GM21447 (cell line): ENCODE measurements at regions not wholly inside any gene's neighbourhood (a gene's known extent, or its start where the extent isn't known, plus 50 kb on each side); places are given as distances from the start of the nearest gene placed in this dataset.

ENCODE experiments used
- ATAC-seq: cut with Tn5 transposase; IDR thresholded peaks from one replicate; pipeline ENCODE4 v1.9.1; 2021; ENCODE audit not compliant: unreplicated experiment

DNA sequence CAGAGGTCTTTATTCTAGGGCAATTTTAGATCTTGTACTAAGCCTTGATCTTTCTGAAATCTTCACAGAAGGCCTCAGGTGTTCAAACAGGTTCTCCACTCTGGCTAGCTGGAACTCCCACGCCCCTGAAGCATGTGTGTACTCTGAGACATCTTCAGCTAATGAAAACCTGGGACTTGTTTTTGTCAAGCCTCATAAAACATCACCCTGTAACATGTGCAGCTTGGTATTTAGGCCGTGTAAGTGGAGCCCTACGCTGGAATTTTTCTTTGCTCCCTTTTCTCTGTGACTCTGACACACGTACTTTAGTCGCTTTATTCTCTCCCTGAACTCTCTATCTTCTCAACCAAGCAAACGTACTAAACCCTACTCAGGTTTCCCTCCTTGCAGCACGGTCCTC lies 701.9 kb upstream of the ZP4 start:
- no peak for ATAC-seq

DNA sequence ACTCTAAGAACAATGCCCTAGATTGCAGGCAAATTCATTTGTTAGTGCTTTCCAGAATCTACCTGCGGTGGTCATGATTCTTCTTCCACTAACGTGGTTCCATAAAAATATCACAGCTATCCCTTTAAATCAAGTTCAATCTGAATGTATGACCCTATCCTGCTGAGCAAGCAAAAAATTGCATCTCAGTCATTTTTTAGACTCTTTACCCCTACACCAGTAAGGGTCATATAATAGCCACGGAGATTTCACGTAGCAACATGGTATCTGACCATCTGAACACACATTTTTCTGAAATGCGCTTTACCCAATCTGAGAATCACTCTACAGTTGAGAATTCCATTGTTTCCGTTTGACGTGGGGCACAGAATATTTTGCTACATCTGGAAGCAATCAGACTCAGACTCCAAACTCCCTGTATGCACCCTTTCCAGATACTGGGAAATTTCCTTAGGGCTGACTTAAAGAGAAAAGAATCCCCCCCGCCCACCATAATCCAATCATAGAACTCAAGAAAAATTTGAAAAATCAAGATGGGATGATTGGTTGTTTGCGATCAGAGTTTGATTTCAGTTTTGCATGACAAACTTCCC lies 699.2 kb upstream of the ZP4 start:
- no peak for ATAC-seq

DNA sequence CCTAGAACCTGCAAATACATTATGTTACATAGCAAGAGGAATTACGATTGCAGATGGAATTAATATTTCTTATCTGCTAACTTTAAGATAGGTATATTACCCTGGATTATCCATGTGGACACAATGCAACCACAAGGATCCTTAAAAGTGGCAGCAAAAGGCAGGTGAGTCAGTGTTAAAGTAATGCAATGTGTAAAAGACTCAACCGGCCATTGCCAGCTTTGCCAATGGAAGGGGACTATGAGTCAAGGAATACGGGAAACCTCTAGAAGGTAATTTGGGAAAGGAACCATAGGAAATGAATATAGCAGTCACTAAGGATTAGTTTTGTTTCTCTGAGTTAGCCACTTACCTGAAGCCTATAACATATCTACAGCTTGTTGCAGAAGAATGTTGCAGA lies 692.1 kb upstream of the ZP4 start:
- no peak for ATAC-seq

DNA sequence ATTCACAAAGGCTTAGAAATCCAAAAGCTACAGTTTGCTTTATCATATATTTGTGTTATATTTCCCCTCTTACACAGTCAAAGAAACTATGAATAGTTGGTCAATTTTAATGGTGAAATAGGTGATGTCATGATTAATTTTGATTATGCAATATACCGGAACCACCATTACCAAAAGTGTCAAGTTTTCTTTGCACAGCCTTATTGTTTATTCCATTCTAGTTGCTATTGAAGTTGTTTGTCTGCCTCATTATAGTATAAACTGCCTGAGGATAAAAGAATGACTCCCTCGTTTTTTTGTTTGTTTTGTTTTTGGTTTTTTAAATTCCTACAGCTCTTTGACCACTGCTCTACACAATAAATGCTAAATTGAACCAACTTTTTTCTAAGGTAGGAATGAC lies 690.6 kb upstream of the ZP4 start:
- ATAC-seq = no peak

DNA sequence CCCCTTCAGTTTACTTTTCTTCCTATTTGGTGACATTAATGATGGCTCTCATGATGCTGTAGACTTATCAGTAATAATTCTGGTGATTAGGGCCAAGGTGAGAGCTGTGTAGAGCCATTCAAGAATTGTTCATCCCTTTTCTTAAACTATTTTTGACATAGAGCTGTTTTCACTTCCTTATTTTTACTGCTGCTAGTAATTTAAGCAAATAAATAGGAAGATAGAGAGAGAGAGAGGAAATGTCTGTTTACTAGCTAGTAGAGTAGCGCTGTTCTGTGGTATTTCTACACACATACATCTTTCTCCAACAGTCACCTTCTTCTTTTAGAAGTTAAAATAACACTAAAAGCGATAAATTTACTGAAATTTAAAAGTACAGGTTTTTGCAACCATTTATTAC lies 678.0 kb upstream of the ZP4 start:
- ATAC-seq = no peak

DNA sequence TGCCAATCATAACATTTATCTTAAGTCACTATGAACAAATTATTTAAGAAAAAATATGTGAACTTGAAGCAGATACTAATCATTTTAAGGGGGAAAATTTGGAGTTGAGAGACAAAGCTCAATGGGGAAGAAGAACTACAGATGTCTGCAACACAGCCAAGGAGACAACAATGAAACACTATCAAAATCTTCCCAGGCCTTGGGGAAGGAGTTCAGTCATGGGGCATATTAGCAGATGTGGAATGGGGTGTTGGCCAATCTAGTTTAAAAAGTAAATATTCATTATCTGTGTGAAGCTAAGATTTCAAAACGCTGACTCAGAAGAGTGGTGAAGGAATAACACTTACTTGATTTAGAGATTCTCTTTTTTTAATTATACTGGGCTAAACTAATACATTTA lies 671.6 kb upstream of the ZP4 start:
- ATAC-seq = no peak

DNA sequence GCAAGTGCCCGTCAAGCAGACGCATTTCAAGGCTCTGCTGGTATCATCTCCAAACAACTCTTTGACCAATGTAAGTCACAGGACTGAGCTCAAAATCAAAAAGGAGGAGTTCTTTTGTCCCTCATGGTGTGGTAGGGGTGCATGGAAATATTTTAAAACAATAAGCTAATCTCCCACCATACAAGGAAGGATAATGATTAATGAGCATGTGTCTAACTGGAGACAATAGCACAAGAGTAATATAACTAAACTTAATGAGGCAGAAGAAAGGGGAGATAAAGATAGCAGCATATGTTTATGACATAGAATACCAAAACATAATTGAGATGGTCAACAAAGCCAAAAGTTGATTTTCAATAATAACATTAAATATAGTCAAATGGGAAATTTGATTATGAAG lies 668.0 kb upstream of the ZP4 start:
- no peak for ATAC-seq

DNA sequence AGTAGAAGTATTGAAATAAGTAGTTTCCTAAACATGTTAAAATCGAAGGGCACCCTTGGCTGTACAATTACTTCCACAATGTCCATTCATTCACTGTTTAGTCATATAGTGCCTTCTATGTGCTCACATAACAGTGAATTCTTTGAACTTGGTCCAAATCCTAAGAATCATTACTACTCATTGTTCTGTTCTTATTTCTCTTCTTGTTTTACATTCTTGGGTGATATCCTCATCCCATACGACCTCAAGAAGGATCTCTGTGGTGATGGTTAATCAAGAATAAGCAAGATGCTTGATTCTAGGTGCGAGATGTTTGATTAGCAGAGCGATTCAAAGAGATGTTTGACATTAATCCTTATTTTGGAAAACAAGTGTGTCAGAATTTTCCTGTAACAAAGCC lies 667.4 kb upstream of the ZP4 start:
- no peak for ATAC-seq

DNA sequence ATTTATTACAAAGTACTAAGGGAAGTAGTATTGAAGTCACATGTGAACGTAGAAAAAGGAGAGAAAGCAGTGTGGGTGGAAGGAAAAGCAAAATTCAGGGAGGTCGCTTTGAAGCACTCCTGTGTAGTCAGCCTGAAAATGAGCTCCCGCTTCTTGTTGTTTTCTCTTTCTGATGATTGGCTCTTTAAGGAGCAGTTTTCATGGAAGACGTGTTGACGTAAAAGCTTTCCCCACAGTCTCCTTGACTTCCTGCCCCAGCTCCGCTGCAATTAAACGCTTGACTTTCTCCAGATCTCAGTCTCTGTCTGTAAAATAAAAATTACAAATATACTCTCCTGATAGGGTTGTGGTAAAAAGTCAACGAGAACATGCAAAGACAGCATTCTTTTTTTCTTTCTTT lies 661.5 kb upstream of the ZP4 start:
- no peak for ATAC-seq

DNA sequence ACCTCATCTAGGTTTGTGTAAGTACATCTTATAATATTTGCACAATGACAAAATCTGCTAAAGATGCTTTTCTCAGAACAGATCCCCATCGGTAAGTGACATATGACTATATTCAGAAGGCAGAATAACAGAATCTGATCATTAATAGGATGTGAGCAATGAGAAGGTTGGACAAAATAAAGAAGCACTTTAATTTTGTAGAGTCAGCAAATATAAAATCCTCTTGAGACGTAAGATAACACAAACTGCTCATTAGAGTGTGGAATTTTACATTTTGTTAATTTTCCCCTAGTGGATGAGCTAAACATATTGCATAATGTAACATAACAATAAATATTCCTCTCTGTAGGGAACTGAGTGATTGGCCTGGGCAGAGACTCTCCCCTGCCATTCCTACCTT lies 658.4 kb upstream of the ZP4 start:
- no peak for ATAC-seq

DNA sequence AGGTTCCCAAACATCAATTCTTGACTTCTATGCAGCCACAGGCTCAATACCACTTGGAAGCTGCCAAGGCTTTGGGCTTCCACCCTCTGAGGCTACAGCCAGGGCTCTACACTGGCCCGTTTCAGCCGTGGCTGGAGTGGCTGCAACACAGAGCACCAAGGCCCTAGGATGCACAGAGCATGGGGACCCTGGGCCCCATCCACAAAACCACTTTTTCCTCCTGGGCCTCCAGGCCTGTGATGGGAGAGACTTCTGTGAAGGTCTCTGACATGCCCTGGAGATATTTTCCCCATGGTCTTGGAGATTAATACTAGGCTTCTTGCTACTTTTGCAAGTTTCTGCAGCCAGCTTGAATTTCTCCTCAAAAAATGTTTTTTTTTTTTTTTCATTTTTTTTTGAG lies 655.4 kb upstream of the ZP4 start:
- ATAC-seq = no peak

DNA sequence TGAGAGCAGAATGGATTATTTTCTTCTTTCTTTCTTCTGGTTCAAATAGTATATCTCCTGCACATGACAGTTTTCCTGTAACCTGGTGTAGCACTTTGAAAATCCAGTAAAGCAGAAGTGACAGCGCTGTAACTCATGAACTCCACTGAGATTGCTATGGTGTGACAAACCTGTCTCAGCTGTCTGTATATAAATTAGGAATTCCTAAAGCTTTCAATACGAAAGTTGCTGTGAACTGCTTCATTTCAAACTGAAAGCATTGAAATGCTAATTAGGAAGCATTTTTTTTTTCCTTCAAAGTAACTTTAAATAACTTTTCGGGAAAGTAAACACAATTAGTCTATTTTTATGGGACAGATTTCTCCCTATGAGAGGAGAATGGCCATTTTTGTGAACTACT lies 646.9 kb upstream of the ZP4 start:
- no peak for ATAC-seq

DNA sequence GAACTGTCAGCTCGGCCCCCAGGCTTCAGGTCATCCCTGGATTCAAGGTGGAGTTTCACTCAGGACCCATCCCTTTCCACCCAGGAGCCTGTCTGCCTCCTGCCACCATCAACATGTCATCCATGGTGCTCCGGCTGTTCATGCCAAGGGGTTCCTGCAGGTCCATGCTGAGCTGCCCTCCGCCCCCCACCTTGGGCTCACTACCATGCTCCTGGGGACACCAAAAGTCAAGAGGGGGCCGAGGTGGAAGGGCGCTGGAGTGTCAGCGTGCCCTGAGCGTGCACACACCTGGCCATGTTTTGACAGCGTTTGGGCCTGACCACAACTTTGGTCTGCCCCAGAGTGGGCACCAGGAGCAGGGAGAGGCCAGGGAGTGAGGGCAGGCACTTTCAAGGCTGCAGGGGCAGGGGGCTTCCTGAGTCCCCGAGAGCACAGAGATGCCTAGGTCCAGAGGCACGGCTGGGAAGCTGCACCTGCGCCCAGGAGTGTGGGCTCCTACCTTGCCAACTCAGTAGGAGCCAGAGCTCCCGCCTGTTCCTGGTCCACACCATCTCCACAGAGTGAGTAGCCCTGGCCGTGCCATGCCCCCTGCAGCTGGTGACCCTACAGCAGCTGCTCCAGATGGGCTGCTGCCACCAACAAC lies 639.6 kb upstream of the ZP4 start:
- no peak for ATAC-seq

DNA sequence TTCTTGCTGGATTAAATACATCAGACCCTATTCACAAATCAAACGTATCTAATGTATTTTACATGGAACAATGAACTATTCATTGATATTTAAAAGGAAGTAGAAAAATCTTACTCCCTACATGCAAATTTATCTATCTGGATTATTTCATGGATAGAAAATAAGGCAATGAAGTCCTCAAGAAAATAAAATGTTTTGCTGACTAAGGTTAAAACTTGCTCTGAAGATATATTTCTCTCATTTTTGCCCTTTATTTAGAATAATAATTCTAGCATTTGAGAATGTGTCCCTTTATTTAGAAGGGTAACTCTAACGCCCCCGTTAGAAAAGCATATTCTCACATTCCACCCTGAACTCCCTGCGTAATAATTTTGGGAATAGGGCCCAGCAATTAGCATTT lies 627.0 kb upstream of the ZP4 start:
- ATAC-seq = no peak

DNA sequence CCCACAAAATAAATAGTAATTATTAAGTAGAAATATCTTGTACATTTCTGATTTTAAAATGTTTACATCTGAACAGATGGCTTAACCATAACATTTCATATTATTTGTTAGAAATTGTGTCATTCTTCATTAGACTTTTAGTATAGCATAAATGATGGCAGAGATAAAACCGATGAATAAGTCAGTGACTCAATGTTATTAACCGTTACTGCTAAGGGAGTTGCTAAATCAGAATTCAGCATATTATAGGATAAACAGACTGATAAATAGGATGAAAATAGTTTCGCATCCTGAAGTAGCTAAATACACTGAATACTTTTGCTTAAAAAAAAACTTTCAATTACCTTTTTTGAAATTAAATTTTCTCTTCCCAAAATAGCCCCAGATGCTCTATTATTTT lies 610.6 kb upstream of the ZP4 start:
- no peak for ATAC-seq

DNA sequence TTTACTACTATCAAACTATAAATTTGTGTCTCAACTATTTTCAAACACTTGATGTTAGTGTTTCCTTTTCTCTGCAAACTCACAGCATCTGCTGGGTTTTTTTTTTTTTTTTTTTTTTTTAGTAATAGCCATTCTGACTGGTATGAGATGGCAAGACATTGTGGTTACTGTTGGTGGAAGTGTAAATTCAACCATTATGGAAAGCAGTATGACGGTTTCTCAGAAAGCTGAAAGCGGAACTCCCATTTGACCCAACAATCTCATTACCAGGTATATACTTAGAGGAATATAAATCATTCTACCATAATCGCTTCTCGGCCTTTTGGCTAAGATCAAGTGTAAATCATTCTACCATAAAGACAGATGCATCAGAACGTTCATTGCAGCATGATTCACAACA lies 608.3 kb upstream of the ZP4 start:
- no peak for ATAC-seq

DNA sequence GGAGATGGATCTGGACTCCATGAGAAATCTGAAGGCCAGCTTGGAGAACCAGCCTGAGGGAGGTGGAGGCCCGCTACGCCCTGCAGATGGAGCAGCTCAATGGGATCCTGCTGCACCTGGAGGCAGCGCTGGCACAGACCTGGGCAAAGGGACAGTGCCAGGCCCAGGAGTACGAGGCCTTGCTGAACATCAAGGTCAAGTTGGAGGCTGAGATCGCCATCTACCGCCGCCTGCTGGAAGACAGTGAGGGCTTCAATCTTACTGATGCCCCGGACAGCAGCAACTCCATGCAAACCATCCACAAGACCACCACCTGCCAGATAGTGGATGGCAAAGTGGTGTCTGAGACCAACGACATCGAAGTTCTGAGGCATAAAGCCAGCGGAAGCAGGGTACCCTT lies 601.5 kb upstream of the ZP4 start:
- no peak for ATAC-seq

DNA sequence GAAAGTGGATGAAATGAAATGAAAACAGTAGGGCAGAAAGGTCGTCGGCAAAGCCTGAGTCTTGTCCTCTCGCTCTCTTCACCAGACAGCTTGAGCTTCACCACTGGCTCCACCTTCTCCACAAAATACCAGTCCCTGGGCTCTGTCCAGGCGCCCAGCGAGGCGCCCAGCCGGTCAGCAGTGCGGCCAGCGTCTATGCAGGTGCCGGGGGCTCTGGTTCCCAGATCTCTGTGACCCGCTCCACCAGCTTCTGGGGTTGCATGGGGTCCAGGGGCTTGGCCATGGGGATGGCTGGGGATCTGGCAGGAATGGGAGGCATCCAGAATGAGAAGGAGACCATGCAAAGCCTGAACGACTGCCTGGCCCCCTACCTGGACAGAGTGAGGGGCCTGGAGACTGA lies 600.5 kb upstream of the ZP4 start:
- ATAC-seq = no peak

DNA sequence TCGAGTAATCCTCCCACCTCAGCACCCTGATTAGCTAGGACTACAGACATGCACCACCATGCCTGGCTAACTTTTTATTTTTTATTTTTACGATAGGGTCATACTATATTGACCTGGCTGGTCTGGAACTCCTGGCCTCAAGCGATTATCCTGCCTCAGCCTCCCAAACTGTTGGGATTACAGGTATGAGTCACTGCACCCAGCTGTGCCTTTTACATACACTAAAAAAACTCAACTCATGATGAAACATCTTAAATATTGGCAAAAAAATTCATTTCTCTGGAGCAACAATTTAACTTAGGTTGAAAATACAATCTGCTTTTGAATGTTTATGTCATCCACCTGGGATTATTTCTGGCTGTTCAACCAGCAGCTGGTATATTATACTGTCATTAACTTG lies 598.3 kb upstream of the ZP4 start:
- ATAC-seq = no peak

DNA sequence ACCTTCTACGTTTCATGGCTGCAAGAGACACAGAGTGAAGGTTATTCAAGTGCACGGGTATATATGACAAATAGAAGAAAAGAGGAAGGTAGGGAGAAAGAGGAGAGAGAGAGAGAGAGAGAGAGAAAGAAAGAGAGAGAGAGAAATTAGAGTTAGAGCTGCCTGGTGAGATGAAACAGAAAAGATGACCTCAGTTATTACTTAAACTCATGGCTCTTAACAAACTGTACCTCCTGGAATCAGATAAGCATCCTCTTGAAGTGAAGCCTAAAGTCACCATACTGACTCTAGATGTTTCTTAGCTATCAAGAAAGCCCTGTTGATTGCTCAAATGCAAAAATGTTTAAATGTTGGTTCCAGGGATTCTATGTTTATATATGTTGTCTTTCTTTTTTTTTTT lies 597.7 kb upstream of the ZP4 start:
- no peak for ATAC-seq

DNA sequence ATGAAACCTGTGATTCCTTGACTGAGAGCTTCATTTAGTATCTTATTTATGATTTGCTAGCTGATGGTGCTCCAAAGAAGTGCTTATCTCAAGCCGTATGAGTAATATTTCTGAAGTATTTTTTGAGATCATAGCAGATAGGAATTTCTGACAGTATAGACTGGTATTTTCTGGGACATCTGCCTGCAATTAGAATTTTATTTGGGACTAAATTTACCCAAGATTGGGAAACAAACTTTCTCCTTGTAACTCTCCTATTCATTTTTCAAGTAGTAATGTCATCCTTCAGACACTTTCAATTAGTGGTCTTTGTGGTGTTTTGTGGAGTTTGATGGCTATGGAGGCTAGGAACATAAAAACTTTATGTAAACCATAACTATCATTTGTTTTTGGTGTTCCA lies 597.2 kb upstream of the ZP4 start:
- no peak for ATAC-seq

DNA sequence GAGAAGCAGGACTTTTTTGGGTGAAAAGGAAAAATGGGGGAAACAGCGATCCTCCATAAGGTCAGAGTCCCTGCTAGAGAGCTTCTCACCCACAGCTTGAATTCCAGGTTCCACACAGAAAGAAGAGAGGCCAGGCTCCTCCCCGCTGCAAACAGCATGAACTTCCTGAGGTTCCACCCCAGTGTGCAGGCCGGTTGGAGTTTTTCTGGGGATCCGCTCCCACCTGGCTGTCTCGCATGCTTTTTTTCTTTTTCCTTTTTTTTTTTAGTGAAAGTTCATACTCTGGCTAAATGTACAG lies 595.1 kb upstream of the ZP4 start:
- no peak for ATAC-seq

DNA sequence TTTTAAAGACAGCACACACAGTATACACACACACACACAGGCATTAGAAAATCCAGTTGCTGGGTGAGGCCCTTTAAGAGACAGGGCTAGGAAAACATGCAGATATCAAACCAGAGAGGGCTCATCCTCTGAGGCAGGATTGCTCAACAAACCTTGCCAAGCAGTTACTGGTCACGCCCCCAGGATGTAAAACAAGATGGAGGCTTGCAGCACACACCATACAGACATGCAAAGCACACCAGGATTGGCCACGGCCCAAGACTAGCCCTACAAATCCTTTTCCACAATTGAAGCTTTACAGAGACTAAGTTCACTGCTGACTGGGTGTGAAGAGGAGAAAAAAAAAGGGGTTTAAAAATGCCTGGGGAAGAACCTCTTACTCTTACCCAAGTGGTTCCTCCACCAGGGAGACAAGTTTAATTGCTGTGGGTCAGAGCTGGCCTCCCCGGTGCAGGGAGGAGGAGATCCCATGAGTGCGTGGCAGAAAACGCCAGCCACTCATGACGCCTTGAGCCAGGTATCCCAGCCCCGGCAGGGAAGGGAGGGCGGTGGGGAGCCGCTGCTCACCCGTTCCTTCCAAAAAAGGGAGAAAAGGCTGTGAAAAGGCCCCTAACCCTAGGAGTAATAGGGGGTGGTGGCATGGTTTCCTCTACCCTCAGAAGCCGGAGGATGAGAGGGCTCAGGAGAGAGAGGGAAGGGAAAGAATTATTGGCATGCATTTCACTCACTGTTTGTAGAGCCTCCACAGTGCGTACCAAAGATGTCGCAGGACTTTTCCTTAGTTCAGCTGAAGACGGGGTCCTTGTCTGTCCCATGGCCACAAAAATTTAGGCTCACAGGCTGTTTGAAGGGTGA lies 594.6 kb upstream of the ZP4 start:
- no peak for ATAC-seq
